Body of pancreas (tissue), 4 donors: ENCODE measurements at regions not wholly inside any gene's neighbourhood (a gene's known extent, or its start where the extent isn't known, plus 50 kb on each side); places are given as distances from the start of the nearest gene placed in this dataset.

Source experiments
- CTCF ChIP-seq, 7 experiments: fragments of 450-650 bp in 4 of 7; fragments of 200-600 bp in 3 of 7; sonication (generic) in 3 of 7; IDR thresholded peaks; one replicate each; pipeline ENCODE4 v1.5.1; 2016 to 2019; ENCODE audit warnings: antibody characterized with exemption in 7 of 7
- POLR2A ChIP-seq, 3 donors: fragments of 450-650 bp; IDR thresholded peaks; one replicate each; pipeline ENCODE4 v1.6.1; 2016; ENCODE audit warnings: antibody characterized with exemption in 3 of 3, mild to moderate bottlenecking in 2 of 3

- TF ChIP-seq CTCF (IDR thresholded peaks at IDR 0.05): no peak
- TF ChIP-seq POLR2A (IDR thresholded peaks at IDR 0.05): no peak
Measured at GRCh38 chr5:8561224-8561840, 692.4 kb downstream of the MTRR start.
